IPS-20b (cell line): ENCODE measurements at regions not wholly inside any gene's neighbourhood (a gene's known extent, or its start where the extent isn't known, plus 50 kb on each side); places are given as distances from the start of the nearest gene placed in this dataset.

Experiments
- H3K27ac ChIP-seq: one replicate; pipeline ENCODE4 v1.5.1; 2013; ENCODE audit warnings: low read length
- H3K27me3 ChIP-seq: 2 replicates; pipeline ENCODE4 v1.6.1; 2013; ENCODE audit warnings: mild to moderate bottlenecking, low read length, inconsistent platforms; ENCODE audit not compliant: insufficient read depth
- H3K36me3 ChIP-seq: 2 replicates; pipeline ENCODE4 v1.6.1; 2013; ENCODE audit warnings: low read depth, mild to moderate bottlenecking, inconsistent platforms, low read length, moderate library complexity; ENCODE audit not compliant: insufficient read depth
- H3K4me1 ChIP-seq: 2 replicates; pipeline ENCODE4 v1.6.1; 2013; ENCODE audit warnings: mild to moderate bottlenecking, control low read depth, inconsistent platforms, low read length, moderate library complexity; ENCODE audit not compliant: insufficient read depth
- H3K4me3 ChIP-seq: 2 replicates; pipeline ENCODE4 v1.5.1; 2013; ENCODE audit warnings: mild to moderate bottlenecking, low read length, inconsistent platforms
- H3K9ac ChIP-seq: 2 replicates; pipeline ENCODE4 v1.6.1; 2013; ENCODE audit warnings: low read depth, mild to moderate bottlenecking, inconsistent platforms, low read length, moderate library complexity
- H3K9me3 ChIP-seq: 2 replicates; pipeline ENCODE4 v1.6.1; 2013; ENCODE audit warnings: mild to moderate bottlenecking, low read depth, low read length, inconsistent platforms; ENCODE audit not compliant: insufficient read depth

DNA sequence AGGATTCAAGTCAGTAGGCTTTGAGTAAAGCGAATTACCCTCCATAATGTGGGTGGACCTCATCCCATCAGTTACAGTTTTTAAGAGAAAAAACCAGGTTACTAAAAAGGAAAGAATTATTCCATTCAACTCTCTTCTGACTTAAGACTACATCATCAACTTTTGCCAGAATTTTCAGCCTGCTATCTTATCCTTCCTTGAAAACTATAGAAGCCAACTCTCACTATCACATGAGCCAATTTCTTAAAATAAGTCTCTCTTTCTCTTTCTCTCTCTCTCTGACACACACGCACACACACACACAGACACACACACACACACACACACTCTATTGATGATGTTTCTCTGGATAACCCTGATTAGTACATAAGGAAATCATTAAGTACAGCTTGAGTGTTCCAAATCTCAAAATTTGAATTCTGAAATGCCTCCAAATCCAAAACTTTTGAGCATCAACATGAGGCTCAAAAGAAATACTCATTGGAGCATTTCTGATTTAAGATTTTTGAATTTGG, 217.0 kb upstream of the PRR20A start:
- H3K9ac ChIP-seq: no peak overlapping the region
- no peaks in the 10 kb centered on the region for H3K9me3 ChIP-seq
- no peaks in the 10 kb centered on the region for H3K4me1 ChIP-seq
- H3K27ac ChIP-seq: no peak overlapping the region
- H3K27me3 ChIP-seq: no peaks in the 10 kb centered on the region
- no peak overlapping the region for H3K4me3 ChIP-seq
- no peaks in the 10 kb centered on the region for H3K36me3 ChIP-seq

DNA sequence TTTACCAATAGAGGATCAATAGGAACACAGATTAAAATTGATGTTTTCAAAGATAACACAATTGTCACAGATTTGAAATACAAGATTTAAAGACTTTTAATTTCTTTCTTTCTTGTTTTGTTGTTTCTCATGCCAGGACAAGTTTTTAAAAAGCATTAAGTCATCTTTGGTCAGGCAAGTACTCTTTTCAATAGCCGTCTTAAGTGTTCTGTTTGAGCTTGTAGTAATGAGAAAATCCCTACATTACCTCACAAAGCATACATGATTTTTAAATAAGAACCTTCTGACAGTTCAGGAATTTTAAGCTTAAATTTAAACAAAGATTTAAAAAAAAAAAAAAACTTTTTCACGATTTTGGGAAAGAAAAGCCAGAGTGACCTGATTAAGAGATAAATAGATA, 216.3 kb upstream of the PRR20A start:
- Histone ChIP-seq H3K36me3 (no peaks in the 10 kb centered on the region), H3K4me1 (no peaks in the 10 kb centered on the region), H3K9me3 (no peaks in the 10 kb centered on the region), H3K27ac (no peak overlapping the region), H3K4me3 (no peak overlapping the region), H3K27me3 (no peaks in the 10 kb centered on the region), H3K9ac (no peak overlapping the region)

GRCh38 chr13:56932104-56932503, 208.6 kb upstream of the PRR20A start:
- H3K4me1 ChIP-seq: no peaks in the 10 kb centered on the region
- H3K9ac ChIP-seq: no peak overlapping the region
- no peaks in the 10 kb centered on the region for H3K9me3 ChIP-seq
- H3K27me3 ChIP-seq: no peaks in the 10 kb centered on the region
- H3K4me3 ChIP-seq: no peak overlapping the region
- no peaks in the 10 kb centered on the region for H3K36me3 ChIP-seq
- H3K27ac ChIP-seq: no peak overlapping the region

DNA sequence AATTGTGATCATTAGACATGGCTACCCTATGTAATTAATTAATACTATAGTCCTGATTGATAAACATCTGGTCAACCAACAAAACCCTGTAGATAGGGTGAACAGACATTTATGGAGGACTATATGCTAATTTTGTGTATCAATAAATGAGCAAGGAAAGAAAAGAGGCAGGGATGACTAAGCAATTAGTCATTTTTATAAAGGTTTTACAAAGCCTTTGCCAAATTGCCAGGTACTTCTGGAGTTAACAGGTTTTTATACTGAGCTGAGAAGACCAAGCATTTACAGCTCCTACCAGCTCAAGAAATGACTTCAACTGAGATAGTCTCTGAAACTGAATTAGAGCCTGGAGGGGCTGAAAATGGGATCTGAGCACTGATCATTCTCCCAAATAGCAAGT, 186.8 kb upstream of the PRR20A start:
- Histone ChIP-seq H3K27ac (no peak overlapping the region), H3K27me3 (no peaks in the 10 kb centered on the region), H3K4me1 (no peaks in the 10 kb centered on the region), H3K4me3 (no peak overlapping the region), H3K36me3 (no peaks in the 10 kb centered on the region), H3K9ac (no peak overlapping the region), H3K9me3 (no peaks in the 10 kb centered on the region)

GRCh38 chr13:56975647-56976046, 165.1 kb upstream of the PRR20A start:
- H3K4me1 ChIP-seq: 0 out of 2 replicates have a peak, but pooled peaks cover 3% of the 10 kb centered on the region
- H3K9me3 ChIP-seq: peaks cover 5% of the 10 kb centered on the region
- no peak overlapping the region for H3K9ac ChIP-seq
- no peak overlapping the region for H3K27ac ChIP-seq
- no peaks in the 10 kb centered on the region for H3K36me3 ChIP-seq
- no peaks in the 10 kb centered on the region for H3K27me3 ChIP-seq
- H3K4me3 ChIP-seq: no peak overlapping the region

DNA sequence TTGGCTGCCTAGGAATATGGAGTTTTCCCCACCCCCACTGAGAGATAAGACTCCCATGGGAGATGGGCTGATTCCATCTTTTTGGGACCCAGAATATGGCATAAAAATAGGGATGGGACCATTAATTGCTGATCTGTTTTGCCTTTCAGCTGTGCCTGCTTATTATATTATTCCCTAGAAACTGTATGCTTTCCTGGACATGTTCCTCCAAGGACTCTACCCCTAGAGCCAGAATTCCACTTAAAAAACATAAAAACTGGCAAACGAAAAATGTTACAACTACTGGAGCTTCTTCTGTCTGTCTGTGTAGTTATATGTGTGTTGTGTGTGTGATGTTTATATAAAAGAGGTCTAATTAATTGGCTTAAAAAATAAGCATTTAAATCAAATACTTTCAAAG, 159.9 kb upstream of the PRR20A start:
- Histone ChIP-seq H3K4me3 (no peak overlapping the region), H3K9ac (no peak overlapping the region), H3K27me3 (no peaks in the 10 kb centered on the region), H3K9me3 (no peaks in the 10 kb centered on the region), H3K27ac (no peak overlapping the region), H3K36me3 (no peaks in the 10 kb centered on the region), H3K4me1 (no peaks in the 10 kb centered on the region)

DNA sequence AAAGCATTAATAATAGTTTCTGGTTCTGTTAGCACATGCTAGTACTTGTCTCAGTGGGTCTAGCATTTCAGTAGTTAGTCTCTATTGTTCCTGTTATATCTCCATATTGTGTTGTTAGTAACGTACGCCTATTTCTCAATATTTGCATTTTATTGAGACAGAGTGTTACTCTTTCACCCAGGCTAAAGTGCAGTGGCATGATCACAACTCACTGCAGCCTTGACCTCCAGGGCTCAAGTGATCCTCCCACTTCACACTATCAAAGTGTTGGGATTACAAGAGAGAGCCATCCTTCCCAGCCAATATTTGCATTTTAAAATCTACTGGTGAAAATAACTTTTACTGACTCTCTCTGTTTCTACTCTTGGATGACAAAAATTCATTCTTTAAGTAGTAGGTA, 154.6 kb upstream of the PRR20A start:
- Histone ChIP-seq H3K4me3 (no peak overlapping the region), H3K36me3 (no peaks in the 10 kb centered on the region), H3K27me3 (no peaks in the 10 kb centered on the region), H3K4me1 (no peaks in the 10 kb centered on the region), H3K9ac (no peak overlapping the region), H3K27ac (no peak overlapping the region), H3K9me3 (no peaks in the 10 kb centered on the region)

GRCh38 chr13:56988543-56988942, 152.2 kb upstream of the PRR20A start:
- H3K4me3 ChIP-seq: no peak overlapping the region
- no peaks in the 10 kb centered on the region for H3K9me3 ChIP-seq
- H3K4me1 ChIP-seq: no peaks in the 10 kb centered on the region
- no peak overlapping the region for H3K27ac ChIP-seq
- no peak overlapping the region for H3K9ac ChIP-seq
- no peaks in the 10 kb centered on the region for H3K36me3 ChIP-seq
- no peaks in the 10 kb centered on the region for H3K27me3 ChIP-seq

GRCh38 chr13:57003682-57004081, 137.0 kb upstream of the PRR20A start:
- Histone ChIP-seq H3K9ac (no peak overlapping the region), H3K9me3 (no peaks in the 10 kb centered on the region), H3K4me3 (no peak overlapping the region), H3K4me1 (no peaks in the 10 kb centered on the region), H3K27ac (no peak overlapping the region), H3K27me3 (no peaks in the 10 kb centered on the region), H3K36me3 (no peaks in the 10 kb centered on the region)

DNA sequence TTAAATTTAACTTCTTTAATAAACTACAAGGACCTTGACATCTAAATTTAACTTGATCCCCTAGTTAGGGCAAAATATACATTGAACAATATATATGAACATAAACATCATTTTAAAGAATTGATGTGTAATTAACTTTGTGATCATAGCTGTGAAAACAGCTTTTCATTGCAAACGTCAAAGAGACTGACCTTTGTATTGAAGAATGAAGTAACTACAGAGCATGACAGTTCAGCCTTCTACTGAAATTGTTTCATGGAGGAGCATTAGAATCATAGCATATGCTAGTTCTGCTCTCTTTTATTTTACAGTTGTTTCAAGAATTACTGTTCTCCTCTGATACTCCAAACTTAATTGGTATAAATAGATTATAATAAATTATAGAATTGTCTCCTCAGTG, 123.4 kb upstream of the PRR20A start:
- Histone ChIP-seq H3K4me3 (no peak overlapping the region), H3K9me3 (no peaks in the 10 kb centered on the region), H3K27ac (no peak overlapping the region), H3K4me1 (no peaks in the 10 kb centered on the region), H3K9ac (no peak overlapping the region), H3K27me3 (no peaks in the 10 kb centered on the region), H3K36me3 (no peaks in the 10 kb centered on the region)

GRCh38 chr13:57018915-57019314, 121.8 kb upstream of the PRR20A start:
- Histone ChIP-seq H3K36me3 (no peaks in the 10 kb centered on the region), H3K4me1 (no peaks in the 10 kb centered on the region), H3K9ac (no peak overlapping the region), H3K9me3 (no peaks in the 10 kb centered on the region), H3K27ac (no peak overlapping the region), H3K4me3 (no peak overlapping the region), H3K27me3 (no peaks in the 10 kb centered on the region)

- Histone ChIP-seq H3K9me3 (peaks cover 15% of the 10 kb centered on the region; the same call in 1 of the 2 replicates), H3K4me1 (no peaks in the 10 kb centered on the region), H3K4me3 (no peak overlapping the region), H3K27ac (no peak overlapping the region), H3K27me3 (no peaks in the 10 kb centered on the region), H3K36me3 (no peaks in the 10 kb centered on the region), H3K9ac (no peak overlapping the region)
Observed at GRCh38 chr13:57030671-57031070, 110.0 kb upstream of the PRR20A start.

- no peak overlapping the region for H3K9ac ChIP-seq
- H3K4me1 ChIP-seq: no peaks in the 10 kb centered on the region
- no peaks in the 10 kb centered on the region for H3K36me3 ChIP-seq
- no peaks in the 10 kb centered on the region for H3K27me3 ChIP-seq
- H3K4me3 ChIP-seq: no peak overlapping the region
- no peak overlapping the region for H3K27ac ChIP-seq
- H3K9me3 ChIP-seq: peaks cover under 1% of the 10 kb centered on the region; the same call in 1 of the 2 replicates
Observed at GRCh38 chr13:57036290-57036689, 104.4 kb upstream of the PRR20A start.
